Neural progenitor cell (in vitro differentiated cells): ENCODE measurements at regions not wholly inside any gene's neighbourhood (a gene's known extent, or its start where the extent isn't known, plus 50 kb on each side); places are given as distances from the start of the nearest gene placed in this dataset.

Experiments used
- EZH2 ChIP-seq: fragments of 200-600 bp; sonication (generic); IDR thresholded peaks from 2 replicates; pipeline ENCODE4 v1.6.1; 2017; ENCODE audit warnings: antibody characterized with exemption, mild to moderate bottlenecking, moderate library complexity
- EZH2phosphoT487 ChIP-seq: fragments of 200-600 bp; sonication (generic); IDR thresholded peaks from 2 replicates; pipeline ENCODE4 v1.6.1; 2017; ENCODE audit warnings: antibody characterized with exemption
- TF ChIP-seq, protein P1 (sequence below): fragments of 200-600 bp; sonication (generic); IDR thresholded peaks from 2 replicates; pipeline ENCODE4 v1.5.1; 2017; ENCODE audit warnings: antibody characterized with exemption, mild to moderate bottlenecking

DNA sequence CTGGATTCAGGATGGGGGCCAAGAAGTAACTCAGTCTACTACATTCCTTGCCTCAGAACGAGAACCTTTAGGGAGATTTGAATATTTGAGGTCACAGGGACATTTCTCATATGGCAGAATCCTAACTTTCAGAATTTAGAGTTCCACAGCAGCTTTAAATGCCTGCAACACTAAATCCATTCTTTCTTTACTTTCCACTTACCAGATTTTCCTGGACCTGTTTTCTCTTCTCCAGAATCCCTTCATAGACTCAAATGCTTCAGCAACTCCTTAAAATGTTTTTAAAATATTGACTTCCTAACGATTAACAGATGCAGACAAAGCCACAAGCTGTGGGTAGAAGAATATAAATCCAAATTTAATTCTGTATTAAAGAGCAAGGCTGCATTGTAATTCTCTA lies 63.1 kb downstream of the PRSS23 start:
- TF ChIP-seq, protein P1, sequence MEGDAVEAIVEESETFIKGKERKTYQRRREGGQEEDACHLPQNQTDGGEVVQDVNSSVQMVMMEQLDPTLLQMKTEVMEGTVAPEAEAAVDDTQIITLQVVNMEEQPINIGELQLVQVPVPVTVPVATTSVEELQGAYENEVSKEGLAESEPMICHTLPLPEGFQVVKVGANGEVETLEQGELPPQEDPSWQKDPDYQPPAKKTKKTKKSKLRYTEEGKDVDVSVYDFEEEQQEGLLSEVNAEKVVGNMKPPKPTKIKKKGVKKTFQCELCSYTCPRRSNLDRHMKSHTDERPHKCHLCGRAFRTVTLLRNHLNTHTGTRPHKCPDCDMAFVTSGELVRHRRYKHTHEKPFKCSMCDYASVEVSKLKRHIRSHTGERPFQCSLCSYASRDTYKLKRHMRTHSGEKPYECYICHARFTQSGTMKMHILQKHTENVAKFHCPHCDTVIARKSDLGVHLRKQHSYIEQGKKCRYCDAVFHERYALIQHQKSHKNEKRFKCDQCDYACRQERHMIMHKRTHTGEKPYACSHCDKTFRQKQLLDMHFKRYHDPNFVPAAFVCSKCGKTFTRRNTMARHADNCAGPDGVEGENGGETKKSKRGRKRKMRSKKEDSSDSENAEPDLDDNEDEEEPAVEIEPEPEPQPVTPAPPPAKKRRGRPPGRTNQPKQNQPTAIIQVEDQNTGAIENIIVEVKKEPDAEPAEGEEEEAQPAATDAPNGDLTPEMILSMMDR = no peak
- TF ChIP-seq EZH2 = no peak
- no peak for TF ChIP-seq EZH2phosphoT487
